PC-3 (cell line): ENCODE measurements at regions not wholly inside any gene's neighbourhood (a gene's known extent, or its start where the extent isn't known, plus 50 kb on each side); places are given as distances from the start of the nearest gene placed in this dataset.

ENCODE experiments used
- EZH2phosphoT487 ChIP-seq: fragments of 300-600 bp; sonication (generic); IDR thresholded peaks from 2 replicates; pipeline ENCODE4 v1.6.1; 2018; ENCODE audit warnings: mild to moderate bottlenecking, antibody characterized with exemption, low read length, borderline replicate concordance
- TF ChIP-seq, protein P1 (sequence below): fragments of 300-600 bp; sonication (generic); conservative IDR thresholded peaks from 2 replicates; pipeline ENCODE4 v1.5.1; 2017; ENCODE audit warnings: antibody characterized with exemption, low read depth, mild to moderate bottlenecking, low read length

DNA sequence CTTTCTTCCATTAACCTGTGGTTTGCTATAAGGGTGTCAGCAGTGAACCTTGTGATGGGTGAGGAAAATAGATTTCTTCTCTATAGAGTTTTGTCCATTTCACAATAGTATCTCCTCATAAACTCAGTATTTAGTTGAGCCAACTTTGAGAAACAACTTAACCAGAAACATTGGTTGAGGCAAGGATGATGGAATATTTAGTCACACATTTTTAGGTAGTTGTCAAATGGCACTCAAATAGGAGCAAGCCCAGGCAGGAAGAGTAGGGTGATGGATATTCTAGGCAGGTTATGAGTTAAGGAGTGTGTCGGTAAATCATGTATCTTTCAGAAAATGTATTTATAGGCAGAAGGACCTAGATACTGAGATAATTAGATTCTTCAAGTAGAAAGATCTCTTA is 1267.6 kb downstream of the SLC16A7 start:
- no peak for TF ChIP-seq EZH2phosphoT487
- TF ChIP-seq, protein P1, sequence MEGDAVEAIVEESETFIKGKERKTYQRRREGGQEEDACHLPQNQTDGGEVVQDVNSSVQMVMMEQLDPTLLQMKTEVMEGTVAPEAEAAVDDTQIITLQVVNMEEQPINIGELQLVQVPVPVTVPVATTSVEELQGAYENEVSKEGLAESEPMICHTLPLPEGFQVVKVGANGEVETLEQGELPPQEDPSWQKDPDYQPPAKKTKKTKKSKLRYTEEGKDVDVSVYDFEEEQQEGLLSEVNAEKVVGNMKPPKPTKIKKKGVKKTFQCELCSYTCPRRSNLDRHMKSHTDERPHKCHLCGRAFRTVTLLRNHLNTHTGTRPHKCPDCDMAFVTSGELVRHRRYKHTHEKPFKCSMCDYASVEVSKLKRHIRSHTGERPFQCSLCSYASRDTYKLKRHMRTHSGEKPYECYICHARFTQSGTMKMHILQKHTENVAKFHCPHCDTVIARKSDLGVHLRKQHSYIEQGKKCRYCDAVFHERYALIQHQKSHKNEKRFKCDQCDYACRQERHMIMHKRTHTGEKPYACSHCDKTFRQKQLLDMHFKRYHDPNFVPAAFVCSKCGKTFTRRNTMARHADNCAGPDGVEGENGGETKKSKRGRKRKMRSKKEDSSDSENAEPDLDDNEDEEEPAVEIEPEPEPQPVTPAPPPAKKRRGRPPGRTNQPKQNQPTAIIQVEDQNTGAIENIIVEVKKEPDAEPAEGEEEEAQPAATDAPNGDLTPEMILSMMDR, result no peak
